Stromal cell of bone marrow (primary cell): ENCODE measurements at regions not wholly inside any gene's neighbourhood (a gene's known extent, or its start where the extent isn't known, plus 50 kb on each side); places are given as distances from the start of the nearest gene placed in this dataset.
A peak's percentile ranks its signal among the peaks of the same experiment; 100 is the strongest.
"Not testable (repeated sequence)": the region's sequence is repeated elsewhere in the genome, so short reads cannot be mapped to it uniquely, and the experiment has no call there.

Source experiments
- DNase-seq: peaks from one replicate; pipeline ENCODE4 v3.0.0-alpha.2; 2012; ENCODE audit warnings: low read depth

- DNase-seq = not testable (repeated sequence)
Measured at GRCh38 chr2:131738996-131739434, 211.3 kb downstream of the CCDC74A start.

- DNase-seq = no peak
Measured at GRCh38 chr2:131753640-131754561, 226.2 kb downstream of the CCDC74A start.

- DNase-seq = no peak
Measured at GRCh38 chr2:131754929-131755720, 227.4 kb downstream of the CCDC74A start.

- no peak for DNase-seq
Measured at GRCh38 chr2:131756141-131756907, 228.6 kb downstream of the CCDC74A start.

- not testable (repeated sequence) for DNase-seq
Measured at GRCh38 chr2:131758941-131759340, 231.3 kb downstream of the CCDC74A start.

GRCh38 chr2:131774955-131775555, 247.4 kb downstream of the CCDC74A start:
- DNase-seq = not testable (repeated sequence)

GRCh38 chr2:131775903-131776506, 248.3 kb downstream of the CCDC74A start:
- DNase-seq = not testable (repeated sequence)

- DNase-seq = not testable (repeated sequence)
Measured at GRCh38 chr2:131780446-131780845, 252.8 kb downstream of the CCDC74A start.

GRCh38 chr2:131801210-131801744, 273.6 kb downstream of the CCDC74A start:
- DNase-seq = no peak

- peak; percentile 9 for DNase-seq
Measured at GRCh38 chr2:131801745-131802350, 274.2 kb downstream of the CCDC74A start.

- not testable (repeated sequence) for DNase-seq
Measured at GRCh38 chr2:131802351-131802836, 274.7 kb downstream of the CCDC74A start.

GRCh38 chr2:131803237-131803636, 275.5 kb downstream of the CCDC74A start:
- DNase-seq = not testable (repeated sequence)

GRCh38 chr2:131812605-131813004, 284.9 kb downstream of the CCDC74A start:
- not testable (repeated sequence) for DNase-seq

- DNase-seq = not testable (repeated sequence)
Measured at GRCh38 chr2:131813378-131813777, 285.7 kb downstream of the CCDC74A start.

GRCh38 chr2:131818267-131818973, 290.7 kb downstream of the CCDC74A start:
- DNase-seq = not testable (repeated sequence)

- DNase-seq = not testable (repeated sequence)
Measured at GRCh38 chr2:131822237-131822721, 294.6 kb downstream of the CCDC74A start.

- DNase-seq = not testable (repeated sequence)
Measured at GRCh38 chr2:131823058-131823457, 295.4 kb downstream of the CCDC74A start.

- DNase-seq = not testable (repeated sequence)
Measured at GRCh38 chr2:131824986-131825385, 297.3 kb downstream of the CCDC74A start.

GRCh38 chr2:131827481-131828163, 299.9 kb downstream of the CCDC74A start:
- no peak for DNase-seq
